Liver (tissue), 7 donors: ENCODE measurements at regions not wholly inside any gene's neighbourhood (a gene's known extent, or its start where the extent isn't known, plus 50 kb on each side); places are given as distances from the start of the nearest gene placed in this dataset.
"Not testable (repeated sequence)": the region's sequence is repeated elsewhere in the genome, so short reads cannot be mapped to it uniquely, and the experiment has no call there.

ENCODE experiments used
- DNase-seq: peaks from one replicate; pipeline ENCODE4 v3.0.0-alpha.2; 2017; ENCODE audit warnings: low spot score
- H3K27ac ChIP-seq, 2 donors: one replicate each; pipeline ENCODE4 v1.7.0; 2013; ENCODE audit warnings: inconsistent platforms in 2 of 2, low read length in 2 of 2, control low read depth in 1 of 2, low read depth in 1 of 2, mild to moderate bottlenecking in 1 of 2
- H3K27me3 ChIP-seq, 4 donors: one replicate each; pipeline versions ENCODE4 v1.6.1 to v1.7.0; 2013; ENCODE audit warnings: low read length in 3 of 4, inconsistent platforms in 1 of 4, mild to moderate bottlenecking in 1 of 4, moderate library complexity in 1 of 4; ENCODE audit not compliant: control insufficient read depth in 4 of 4, insufficient read depth in 4 of 4
- H3K36me3 ChIP-seq, 4 donors: one replicate each; pipeline versions ENCODE4 v1.6.1 to v1.7.0; 2013; ENCODE audit warnings: low read length in 3 of 4, mild to moderate bottlenecking in 3 of 4, low read depth in 1 of 4, moderate library complexity in 1 of 4; ENCODE audit not compliant: control insufficient read depth in 4 of 4, insufficient read depth in 3 of 4
- H3K4me1 ChIP-seq, 4 donors: one replicate each; pipeline versions ENCODE4 v1.6.1 to v1.7.0; 2013; ENCODE audit warnings: low read length in 3 of 4, mild to moderate bottlenecking in 3 of 4, moderate library complexity in 1 of 4; ENCODE audit not compliant: control insufficient read depth in 4 of 4, insufficient read depth in 4 of 4
- H3K4me3 ChIP-seq, 3 donors: one replicate each; pipeline versions ENCODE4 v1.6.1 to v1.7.0; 2013; ENCODE audit warnings: low read length in 3 of 3, control low read depth in 1 of 3, low read depth in 1 of 3, mild to moderate bottlenecking in 1 of 3
- H3K9ac ChIP-seq, 2 donors: one replicate each; pipeline ENCODE4 v1.7.0; 2013; ENCODE audit warnings: low read length in 2 of 2, mild to moderate bottlenecking in 2 of 2, moderate library complexity in 2 of 2, control low read depth in 1 of 2, low read depth in 1 of 2
- H3K9me3 ChIP-seq, 4 donors: one replicate each; pipeline versions ENCODE4 v1.6.1 to v1.7.0; 2013; ENCODE audit warnings: low read length in 3 of 4; ENCODE audit not compliant: control insufficient read depth in 4 of 4
- FOXA1 ChIP-seq: IDR thresholded peaks from 2 replicates; pipeline ENCODE4 v1.6.1; 2016; ENCODE audit warnings: antibody characterized with exemption
- GABPA ChIP-seq, 2 donors: IDR thresholded peaks in 1 of 2; conservative IDR thresholded peaks in 1 of 2; 2 replicates each; pipeline ENCODE4 v1.6.1; 2016; ENCODE audit warnings: antibody characterized with exemption in 2 of 2, mild to moderate bottlenecking in 1 of 2, moderate library complexity in 1 of 2
- NR2F2 ChIP-seq: IDR thresholded peaks from 2 replicates; pipeline ENCODE4 v1.6.1; 2016; ENCODE audit warnings: antibody characterized with exemption
- RXRA ChIP-seq, 2 donors: IDR thresholded peaks; 2 replicates each; pipeline ENCODE4 v1.6.1; 2017 to 2018; ENCODE audit warnings: antibody characterized with exemption in 2 of 2, mild to moderate bottlenecking in 1 of 2
- TAF1 ChIP-seq: conservative IDR thresholded peaks from 2 replicates; pipeline ENCODE4 v1.6.1; 2016; ENCODE audit warnings: antibody characterized with exemption, mild to moderate bottlenecking
- YY1 ChIP-seq: IDR thresholded peaks from 2 replicates; pipeline ENCODE4 v1.6.1; 2016; ENCODE audit warnings: antibody characterized with exemption, mild to moderate bottlenecking
- WGBS: extraction: QIAGEN DNeasy Blood & Tissue Kit; methylation state at CpG from one replicate; pipeline ENCODE4 v1.1.7; 2013; 5-methylcytosine and 5-hydroxymethylcytosine counted together
- TF ChIP-seq, protein P1 (sequence below): IDR thresholded peaks from 2 replicates; pipeline ENCODE4 v1.6.1; 2016; ENCODE audit warnings: antibody characterized with exemption, mild to moderate bottlenecking
- TF ChIP-seq, protein P2 (sequence below): IDR thresholded peaks from 2 replicates; pipeline ENCODE4 v1.6.1; 2016; ENCODE audit warnings: antibody characterized with exemption
- TF ChIP-seq, protein P3 (sequence below): IDR thresholded peaks from 2 replicates; pipeline ENCODE4 v1.6.1; 2016; ENCODE audit warnings: antibody characterized with exemption
- TF ChIP-seq, protein P4 (sequence below): IDR thresholded peaks from 2 replicates; pipeline ENCODE4 v1.6.1; 2016; ENCODE audit warnings: antibody characterized with exemption
- donor health status: healthy.
- donor health status: healthy.
- donor health status: healthy.
- donor health status: healthy.

DNA sequence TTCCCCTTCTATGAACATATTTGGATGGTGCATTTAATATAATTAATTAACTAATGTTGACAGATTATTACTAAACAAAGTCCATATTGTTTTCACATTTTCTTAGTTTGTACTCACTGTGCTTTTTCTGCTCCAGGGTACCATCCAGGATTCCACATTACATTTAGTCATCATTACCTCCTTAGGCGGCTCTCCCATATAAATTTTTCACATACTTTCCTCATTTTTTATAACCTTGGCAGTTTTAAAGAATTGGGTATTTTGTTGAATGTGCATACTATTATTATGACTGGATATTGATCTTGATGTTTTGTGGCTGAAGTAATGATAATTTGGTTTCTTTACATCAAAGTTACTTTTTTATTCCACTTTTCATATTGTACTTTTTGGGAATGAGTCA lies 755.6 kb upstream of the ANO3 start:
- no peaks in the 10 kb centered on the region for H3K4me1 ChIP-seq
- 88% methylated on average over 1 of the region's 1 CpG for WGBS
- no peaks in the 10 kb centered on the region for H3K27me3 ChIP-seq
- no peak for DNase-seq
- H3K4me3 ChIP-seq = no peak overlapping the region
- H3K9me3 ChIP-seq = no peaks in the 10 kb centered on the region
- TF ChIP-seq, protein P1, sequence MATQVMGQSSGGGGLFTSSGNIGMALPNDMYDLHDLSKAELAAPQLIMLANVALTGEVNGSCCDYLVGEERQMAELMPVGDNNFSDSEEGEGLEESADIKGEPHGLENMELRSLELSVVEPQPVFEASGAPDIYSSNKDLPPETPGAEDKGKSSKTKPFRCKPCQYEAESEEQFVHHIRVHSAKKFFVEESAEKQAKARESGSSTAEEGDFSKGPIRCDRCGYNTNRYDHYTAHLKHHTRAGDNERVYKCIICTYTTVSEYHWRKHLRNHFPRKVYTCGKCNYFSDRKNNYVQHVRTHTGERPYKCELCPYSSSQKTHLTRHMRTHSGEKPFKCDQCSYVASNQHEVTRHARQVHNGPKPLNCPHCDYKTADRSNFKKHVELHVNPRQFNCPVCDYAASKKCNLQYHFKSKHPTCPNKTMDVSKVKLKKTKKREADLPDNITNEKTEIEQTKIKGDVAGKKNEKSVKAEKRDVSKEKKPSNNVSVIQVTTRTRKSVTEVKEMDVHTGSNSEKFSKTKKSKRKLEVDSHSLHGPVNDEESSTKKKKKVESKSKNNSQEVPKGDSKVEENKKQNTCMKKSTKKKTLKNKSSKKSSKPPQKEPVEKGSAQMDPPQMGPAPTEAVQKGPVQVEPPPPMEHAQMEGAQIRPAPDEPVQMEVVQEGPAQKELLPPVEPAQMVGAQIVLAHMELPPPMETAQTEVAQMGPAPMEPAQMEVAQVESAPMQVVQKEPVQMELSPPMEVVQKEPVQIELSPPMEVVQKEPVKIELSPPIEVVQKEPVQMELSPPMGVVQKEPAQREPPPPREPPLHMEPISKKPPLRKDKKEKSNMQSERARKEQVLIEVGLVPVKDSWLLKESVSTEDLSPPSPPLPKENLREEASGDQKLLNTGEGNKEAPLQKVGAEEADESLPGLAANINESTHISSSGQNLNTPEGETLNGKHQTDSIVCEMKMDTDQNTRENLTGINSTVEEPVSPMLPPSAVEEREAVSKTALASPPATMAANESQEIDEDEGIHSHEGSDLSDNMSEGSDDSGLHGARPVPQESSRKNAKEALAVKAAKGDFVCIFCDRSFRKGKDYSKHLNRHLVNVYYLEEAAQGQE = no peak
- no peak for TF ChIP-seq GABPA (IDR thresholded peaks at IDR 0.05 in 1 of 2, conservative IDR thresholded peaks at IDR 0.05 in 1 of 2)
- TF ChIP-seq TAF1 = no peak
- no peak for TF ChIP-seq RXRA (IDR thresholded peaks at IDR 0.05)
- no peak for TF ChIP-seq YY1
- H3K9ac ChIP-seq = no peak overlapping the region
- H3K27ac ChIP-seq = no peak overlapping the region
- no peaks in the 10 kb centered on the region for H3K36me3 ChIP-seq

DNA sequence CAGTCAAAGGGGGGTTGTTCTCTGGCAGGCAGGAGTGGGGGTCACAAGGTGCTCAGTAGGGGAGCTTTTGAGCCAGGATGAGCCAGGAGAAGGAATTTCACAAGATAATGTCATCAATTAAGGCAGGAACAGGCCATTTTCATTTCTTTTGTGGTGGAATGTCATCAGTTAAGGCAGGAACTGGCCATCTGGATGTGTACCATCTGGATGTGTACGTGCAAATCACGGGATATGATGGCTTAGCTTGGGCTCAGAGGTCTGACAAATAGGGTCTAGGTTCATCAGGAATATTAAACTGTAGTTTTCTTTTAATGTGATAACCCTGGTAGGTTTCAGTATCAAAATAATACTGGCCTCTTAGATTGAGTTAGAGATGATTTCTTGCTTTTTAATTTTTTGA lies 752.4 kb upstream of the ANO3 start:
- DNase-seq, H3K4me1 ChIP-seq, H3K9me3 ChIP-seq, H3K36me3 ChIP-seq, H3K27me3 ChIP-seq, H3K9ac ChIP-seq, H3K4me3 ChIP-seq, H3K27ac ChIP-seq: not testable (repeated sequence)
- 37% methylated on average over 2 of the region's 2 CpGs for WGBS

DNA sequence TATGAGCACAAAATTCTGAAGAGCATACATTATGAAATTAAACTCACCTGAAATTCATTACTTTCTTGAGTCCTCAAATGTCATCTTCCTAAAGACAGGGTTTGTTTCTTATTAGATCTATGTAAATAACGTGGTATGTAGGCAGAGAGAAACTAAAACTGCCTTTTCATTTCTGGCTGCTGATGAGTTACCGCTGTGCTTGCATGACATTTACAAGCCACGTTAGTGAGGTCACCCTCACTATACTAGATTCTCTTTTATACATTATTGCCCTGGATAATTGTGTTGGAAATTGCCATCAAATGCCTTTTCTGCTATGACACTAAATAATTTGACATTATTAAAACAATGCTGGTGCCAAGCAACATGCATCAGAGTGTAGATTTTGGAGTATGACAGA lies 748.3 kb upstream of the ANO3 start:
- no peak for DNase-seq
- no peak overlapping the region for H3K9ac ChIP-seq
- no peak overlapping the region for H3K27ac ChIP-seq
- no peaks in the 10 kb centered on the region for H3K27me3 ChIP-seq
- H3K4me3 ChIP-seq = no peak overlapping the region
- H3K36me3 ChIP-seq = no peaks in the 10 kb centered on the region
- TF ChIP-seq, protein P2, sequence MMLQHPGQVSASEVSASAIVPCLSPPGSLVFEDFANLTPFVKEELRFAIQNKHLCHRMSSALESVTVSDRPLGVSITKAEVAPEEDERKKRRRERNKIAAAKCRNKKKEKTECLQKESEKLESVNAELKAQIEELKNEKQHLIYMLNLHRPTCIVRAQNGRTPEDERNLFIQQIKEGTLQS = no peak
- TF ChIP-seq NR2F2 = no peak
- no peak for TF ChIP-seq FOXA1
- TF ChIP-seq, protein P3, sequence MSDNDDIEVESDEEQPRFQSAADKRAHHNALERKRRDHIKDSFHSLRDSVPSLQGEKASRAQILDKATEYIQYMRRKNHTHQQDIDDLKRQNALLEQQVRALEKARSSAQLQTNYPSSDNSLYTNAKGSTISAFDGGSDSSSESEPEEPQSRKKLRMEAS = no peak
- TF ChIP-seq TAF1 = no peak
- TF ChIP-seq, protein P4, sequence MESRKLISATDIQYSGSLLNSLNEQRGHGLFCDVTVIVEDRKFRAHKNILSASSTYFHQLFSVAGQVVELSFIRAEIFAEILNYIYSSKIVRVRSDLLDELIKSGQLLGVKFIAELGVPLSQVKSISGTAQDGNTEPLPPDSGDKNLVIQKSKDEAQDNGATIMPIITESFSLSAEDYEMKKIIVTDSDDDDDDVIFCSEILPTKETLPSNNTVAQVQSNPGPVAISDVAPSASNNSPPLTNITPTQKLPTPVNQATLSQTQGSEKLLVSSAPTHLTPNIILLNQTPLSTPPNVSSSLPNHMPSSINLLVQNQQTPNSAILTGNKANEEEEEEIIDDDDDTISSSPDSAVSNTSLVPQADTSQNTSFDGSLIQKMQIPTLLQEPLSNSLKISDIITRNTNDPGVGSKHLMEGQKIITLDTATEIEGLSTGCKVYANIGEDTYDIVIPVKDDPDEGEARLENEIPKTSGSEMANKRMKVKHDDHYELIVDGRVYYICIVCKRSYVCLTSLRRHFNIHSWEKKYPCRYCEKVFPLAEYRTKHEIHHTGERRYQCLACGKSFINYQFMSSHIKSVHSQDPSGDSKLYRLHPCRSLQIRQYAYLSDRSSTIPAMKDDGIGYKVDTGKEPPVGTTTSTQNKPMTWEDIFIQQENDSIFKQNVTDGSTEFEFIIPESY = no peak
- TF ChIP-seq RXRA (IDR thresholded peaks at IDR 0.05) = no peak
- 78% methylated on average over 3 of the region's 3 CpGs for WGBS
- no peaks in the 10 kb centered on the region for H3K9me3 ChIP-seq
- no peaks in the 10 kb centered on the region for H3K4me1 ChIP-seq
